HepG2 (cell line): ENCODE measurements at regions not wholly inside any gene's neighbourhood (a gene's known extent, or its start where the extent isn't known, plus 50 kb on each side); places are given as distances from the start of the nearest gene placed in this dataset.
A peak's percentile ranks its signal among the peaks of the same experiment; 100 is the strongest.

ENCODE experiments used
- ATAC-seq: fragments of 200-7000 bp; cut with Tn5 transposase; 3 replicates; pipeline ENCODE4 v1.9.1; 2020; ENCODE audit warnings: mild to moderate bottlenecking, moderate library complexity
- BruUV-seq: library from RNA; stranded (reverse); fragments of 400-500 nt; replicated peaks from 2 replicates; lab custom pipeline; 2021; lab: Mats Ljungman, UMichigan
- CTCF ChIA-PET: fragments of 300-600 bp; formaldehyde crosslinking; extraction: SDS; loops from one replicate; lab custom pipeline; 2021; ENCODE audit warnings: low total read pairs, inconsistent platforms, low intra/inter-chr PET ratio; lab: Yijun Ruan, JAX
- POLR2A ChIA-PET: fragments of 350-600 bp; sonication (Branson Sonifier 250); formaldehyde crosslinking; loops from one replicate; lab custom pipeline; 2020; ENCODE audit warnings: antibody characterized with exemption, inconsistent platforms; lab: Yijun Ruan, JAX
- DNase-seq: peaks from one replicate; pipeline ENCODE4 v3.0.0-alpha.2; 2015; ENCODE audit warnings: low spot score
- FAIRE-seq: peaks from 3 replicates; lab custom pipeline; 2011; peaks lifted over from hg19 to GRCh38; lab: Jason Lieb, UNC
- H2AFZ ChIP-seq: one replicate; pipeline ENCODE4 v1.6.1; 2011; ENCODE audit warnings: low read length, inconsistent platforms
- H3K27ac ChIP-seq: fragments of 300-600 bp; 3 replicates; pipeline ENCODE4 v1.8.0; 2011; ENCODE audit warnings: mixed run types, mild to moderate bottlenecking, mixed read lengths, low read length, inconsistent platforms; ENCODE audit not compliant: insufficient read depth; ENCODE audit errors: extremely low read length
- H3K27me3 ChIP-seq, 2 experiments: fragments of 200-600 bp in 1 of 2; 2 replicates in 1 of 2; 3 replicates in 1 of 2; pipeline versions ENCODE4 v1.6.0 to v1.8.0; 2011; ENCODE audit warnings: low read length in 2 of 2, mild to moderate bottlenecking in 2 of 2, moderate library complexity in 2 of 2, inconsistent platforms in 1 of 2; ENCODE audit not compliant: insufficient read depth in 2 of 2, control insufficient read depth in 1 of 2
- H3K36me3 ChIP-seq, 2 experiments: fragments of 200-600 bp in 1 of 2; replicated peaks in 1 of 2; 2 replicates in 1 of 2; 3 replicates in 1 of 2; pipeline versions ENCODE4 v1.5.1 to v1.8.0; 2011; ENCODE audit warnings: low read length in 2 of 2, inconsistent platforms in 1 of 2; ENCODE audit not compliant: insufficient read depth in 2 of 2, control insufficient read depth in 1 of 2
- H3K4me1 ChIP-seq: 2 replicates; pipeline ENCODE4 v1.5.1; 2012; ENCODE audit warnings: low read length, inconsistent platforms; ENCODE audit not compliant: insufficient read depth
- H3K4me2 ChIP-seq: 2 replicates; pipeline ENCODE4 v1.6.0; 2011; ENCODE audit warnings: low read depth, low read length, inconsistent platforms
- H3K4me3 ChIP-seq, 3 experiments: fragments of 200-600 bp in 1 of 3; sonication (generic), shearing (Covaris generic) in 1 of 3; replicated peaks in 1 of 3; 2 replicates each; pipeline ENCODE4 v1.5.1; 2011 to 2016; ENCODE audit warnings: low read length in 3 of 3, inconsistent platforms in 2 of 3, low read depth in 2 of 3, mild to moderate bottlenecking in 2 of 3, control low read depth in 1 of 3, mixed read lengths in 1 of 3; ENCODE audit not compliant: insufficient read depth in 1 of 3
- H3K79me2 ChIP-seq: one replicate; pipeline ENCODE4 v1.6.1; 2011; ENCODE audit warnings: low read length, inconsistent platforms; ENCODE audit not compliant: insufficient read depth
- H3K9ac ChIP-seq: 2 replicates; pipeline ENCODE4 v1.6.0; 2011; ENCODE audit warnings: mild to moderate bottlenecking, low read depth, low read length, inconsistent platforms; ENCODE audit not compliant: insufficient read depth
- H3K9me3 ChIP-seq: 2 replicates; pipeline ENCODE4 v1.5.1; 2012; ENCODE audit warnings: mild to moderate bottlenecking, low read length
- H4K20me1 ChIP-seq: 2 replicates; pipeline ENCODE4 v1.6.0; 2011; ENCODE audit warnings: inconsistent platforms, mild to moderate bottlenecking, low read length, moderate library complexity; ENCODE audit not compliant: insufficient read depth
- NFE2 ChIP-seq: sonication (generic); formaldehyde crosslinking; IDR thresholded peaks from 2 replicates; pipeline ENCODE4 v1.4.0; 2020; ENCODE audit warnings: missing genetic modification reagents
- NFIB ChIP-seq: sonication (generic); formaldehyde crosslinking; IDR thresholded peaks from 2 replicates; pipeline ENCODE4 v1.9.0; 2021; ENCODE audit warnings: missing genetic modification reagents, mild to moderate bottlenecking, borderline replicate concordance
- RFXANK ChIP-seq: IDR thresholded peaks from 2 replicates; pipeline ENCODE4 v1.6.1; 2016
- THAP11 ChIP-seq: IDR thresholded peaks from 2 replicates; pipeline ENCODE4 v1.6.1; 2016; ENCODE audit warnings: missing biosample characterization, missing genetic modification reagents
- ZNF143 ChIP-seq: sonication (generic); formaldehyde crosslinking; IDR thresholded peaks from 2 replicates; pipeline ENCODE4 v1.4.0; 2020; ENCODE audit warnings: missing genetic modification reagents
- ZNF205 ChIP-seq: IDR thresholded peaks from 2 replicates; pipeline ENCODE4 v1.6.1; 2018; ENCODE audit warnings: missing biosample characterization, missing genetic modification reagents
- ZNF468 ChIP-seq: sonication (generic); formaldehyde crosslinking; IDR thresholded peaks from 2 replicates; pipeline ENCODE4 v1.8.0; 2022; ENCODE audit warnings: mild to moderate bottlenecking, moderate library complexity, missing genetic modification reagents
- ZNF703 ChIP-seq: sonication (generic); formaldehyde crosslinking; IDR thresholded peaks from 2 replicates; pipeline ENCODE4 v1.5.1; 2020; ENCODE audit warnings: missing genetic modification reagents, mild to moderate bottlenecking, moderate library complexity, borderline replicate concordance
- ZNF790 ChIP-seq: sonication (generic); formaldehyde crosslinking; IDR thresholded peaks from 2 replicates; pipeline ENCODE4 v1.8.0; 2022; ENCODE audit warnings: missing genetic modification reagents, mild to moderate bottlenecking, borderline replicate concordance
- WGBS: methylation state at CpG from one replicate; pipeline ENCODE4 v1.1.6; 2017; ENCODE audit warnings: low lambda C conversion rate; 5-methylcytosine and 5-hydroxymethylcytosine counted together
- in situ Hi-C: cut with HindIII; loops from 2 replicates; pipeline ENCODE4 v1.10.0; 2017; ENCODE audit warnings: low pct_unique_long_range_greater_than_20kb; ENCODE audit not compliant: extremely low pct_ligation_motif_present
- intact Hi-C: fragments of 100-400 bp; cut with micrococcal nuclease; formaldehyde crosslinking; loops from one replicate; pipeline ENCODE4 v1.10.0; 2022; ENCODE audit not compliant: unreplicated experiment
- TF ChIP-seq, protein P1 (sequence below): sonication (generic); formaldehyde crosslinking; IDR thresholded peaks from 2 replicates; pipeline ENCODE4 v1.5.1; 2020; ENCODE audit warnings: missing genetic modification reagents, mild to moderate bottlenecking, borderline replicate concordance
- TF ChIP-seq, protein P2 (sequence below): sonication (generic); formaldehyde crosslinking; IDR thresholded peaks from 2 replicates; pipeline ENCODE4 v1.4.0; 2020; ENCODE audit warnings: missing genetic modification reagents, borderline replicate concordance
- TF ChIP-seq, protein P3 (sequence below): conservative IDR thresholded peaks from 2 replicates; pipeline ENCODE4 v1.6.1; 2018; ENCODE audit warnings: missing genetic modification reagents

DNA sequence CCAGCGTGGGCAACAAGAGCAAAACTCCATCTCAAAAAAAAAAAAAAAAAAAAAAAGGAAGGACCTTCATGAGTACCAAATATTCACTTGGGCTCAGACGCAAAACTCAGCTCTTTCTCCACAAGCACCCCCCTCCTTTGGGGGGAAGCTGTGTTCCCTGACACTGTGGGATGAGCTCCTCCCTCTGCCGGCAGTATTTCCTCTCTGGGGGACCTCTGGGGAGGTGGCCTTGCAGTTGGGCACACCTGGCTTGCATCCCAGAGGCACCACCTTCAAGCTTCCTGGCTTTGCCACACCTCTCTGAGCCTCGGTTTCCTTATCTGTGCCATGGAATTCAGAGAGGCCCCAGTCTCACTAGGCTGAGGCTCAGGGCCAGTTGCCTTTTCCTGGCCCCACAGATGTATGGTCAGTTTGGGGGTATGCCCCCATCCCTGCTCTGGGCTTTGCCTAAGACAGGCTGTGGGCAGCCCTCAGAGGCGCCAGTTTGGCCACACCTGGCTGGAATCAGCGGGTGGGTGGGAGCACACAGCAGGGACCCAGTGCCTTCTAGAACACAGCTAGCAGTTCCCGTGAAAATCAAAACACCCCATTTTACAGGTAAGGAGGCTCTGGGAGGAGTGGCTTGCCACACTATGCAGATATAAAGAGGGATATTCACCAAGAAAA, 157.5 kb upstream of the IER5L start:
- WGBS = 92% methylated on average over 7 of the region's 7 CpGs
- FAIRE-seq (no peak), DNase-seq (no peak), ATAC-seq (no peak)
- no peak overlapping the region for H3K27ac ChIP-seq
- no peaks in the 10 kb centered on the region for H3K27me3 ChIP-seq
- H2AFZ ChIP-seq = no peak overlapping the region
- in situ Hi-C loops (loop anchor here (10.0 kb wide), 1 partner anchor 279 kb away; no protein-coding TSS in a partner anchor), intact Hi-C loops (no loop called here)
- ChIA-PET POLR2A (interaction anchor here (0.7 to 5.5 kb wide), 11 partner anchors 8 to 261 kb away, joined by 3 to 76 read pairs (median 13); partner anchors contain the start of gene IER5L), CTCF (no interaction called here)
- H3K4me1 ChIP-seq = peaks cover 70% of the 10 kb centered on the region
- H3K9me3 ChIP-seq = peaks cover 8% of the 10 kb centered on the region
- BruUV-seq = no TSS peak
- peak overlapping the region; percentile 28 for H3K9ac ChIP-seq
- no peaks in the 10 kb centered on the region for H4K20me1 ChIP-seq
- H3K36me3 ChIP-seq = no peaks in the 10 kb centered on the region
- TF ChIP-seq, protein P1, sequence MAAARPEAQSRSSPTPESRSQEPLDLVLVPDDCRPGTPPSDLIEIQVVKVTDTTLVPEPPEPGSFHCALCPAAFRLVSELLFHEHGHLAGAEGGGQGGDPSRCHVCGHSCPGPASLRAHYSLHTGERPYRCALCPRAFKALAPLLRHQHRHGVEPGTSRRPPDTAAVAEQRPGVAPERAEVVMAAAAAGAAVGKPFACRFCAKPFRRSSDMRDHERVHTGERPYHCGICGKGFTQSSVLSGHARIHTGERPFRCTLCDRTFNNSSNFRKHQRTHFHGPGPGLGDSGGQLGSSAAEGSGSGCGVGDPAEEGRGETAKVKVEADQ (CRISPR knock-in tag) = no peak
- TF ChIP-seq ZNF703 = 0 out of 2 replicates have a peak, but pooled peaks have one; percentile 11
- TF ChIP-seq THAP11 (CRISPR knock-in tag) = no peak
- no peak overlapping the region for H3K4me3 ChIP-seq
- no peaks in the 10 kb centered on the region for H3K79me2 ChIP-seq
- peak overlapping the region; percentile 92; the same call in 1 of the 2 replicates for H3K4me2 ChIP-seq

DNA sequence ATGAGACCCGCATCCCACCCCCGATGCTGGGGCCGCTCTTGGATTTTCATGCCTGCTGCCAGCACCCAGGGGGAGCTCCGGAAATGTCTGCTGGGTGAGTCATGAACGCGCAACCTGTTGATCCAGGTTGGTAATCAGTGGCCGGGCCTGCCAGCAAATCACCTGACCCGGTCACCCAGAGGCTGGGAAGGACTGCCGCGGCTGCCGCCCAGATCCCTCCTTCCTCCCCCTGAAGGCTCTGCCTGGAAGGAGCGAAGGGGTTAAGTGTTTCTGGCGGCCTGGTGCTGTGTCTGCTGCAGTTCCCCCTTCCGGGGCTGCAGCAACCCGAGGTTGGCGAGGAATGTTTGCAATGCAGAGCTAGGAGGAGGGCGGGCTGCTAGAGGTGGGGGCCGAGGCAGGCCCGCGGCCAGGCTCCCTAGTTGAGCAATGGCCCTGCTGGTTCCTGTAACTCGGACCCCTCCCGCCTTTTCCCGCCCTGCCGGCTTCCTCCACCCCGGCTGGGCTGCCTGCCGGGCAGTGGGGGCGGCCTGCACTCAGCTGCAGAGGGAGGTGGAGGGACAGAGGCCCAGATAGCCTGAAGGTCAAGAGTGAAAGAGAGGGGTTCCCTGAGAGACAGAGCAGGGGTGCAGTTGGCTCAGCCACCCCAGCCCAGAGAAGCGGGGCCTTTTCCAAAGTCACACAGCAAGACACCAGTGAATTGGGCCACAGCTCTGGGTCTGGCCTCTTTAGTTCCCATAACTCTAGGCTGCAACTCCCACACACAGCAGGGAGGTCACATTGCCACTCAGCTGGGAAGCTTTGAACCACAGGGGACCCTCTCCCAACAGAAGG, 156.3 kb upstream of the IER5L start:
- peak; percentile 94 for DNase-seq
- H3K27me3 ChIP-seq = no peaks in the 10 kb centered on the region
- WGBS = 5% methylated on average over 10 of the region's 28 CpGs
- H3K4me3 ChIP-seq = peak overlapping the region in 2 of 3 experiments; percentile 30 to 65; a peak in 4 of 6 replicates
- ATAC-seq = peak; percentile 93
- peak; percentile 91 for FAIRE-seq
- H3K36me3 ChIP-seq = no peaks in the 10 kb centered on the region
- ChIA-PET CTCF (no interaction called here), POLR2A (interaction anchor here (0.7 to 5.5 kb wide), 26 partner anchors 9 to 292 kb away, joined by 3 to 76 read pairs (median 4); partner anchors contain the start of genes IER5L and NTMT1)
- H3K4me1 ChIP-seq = peaks cover 58% of the 10 kb centered on the region
- TSS peak; percentile 86 for BruUV-seq
- H3K27ac ChIP-seq = peak overlapping the region; percentile 93
- peaks cover 8% of the 10 kb centered on the region for H3K9me3 ChIP-seq
- intact Hi-C loops (loop anchor here (1.0 to 5.0 kb wide), 2 partner anchors 16 to 153 kb away; no protein-coding TSS in a partner anchor), in situ Hi-C loops (loop anchor here (10.0 kb wide), 1 partner anchor 280 kb away; no protein-coding TSS in a partner anchor)
- H3K9ac ChIP-seq = peak overlapping the region; percentile 88
- no peaks in the 10 kb centered on the region for H4K20me1 ChIP-seq
- H3K4me2 ChIP-seq = peak overlapping the region; percentile 92
- no peaks in the 10 kb centered on the region for H3K79me2 ChIP-seq
- no peak overlapping the region for H2AFZ ChIP-seq
- TF ChIP-seq, protein P2, sequence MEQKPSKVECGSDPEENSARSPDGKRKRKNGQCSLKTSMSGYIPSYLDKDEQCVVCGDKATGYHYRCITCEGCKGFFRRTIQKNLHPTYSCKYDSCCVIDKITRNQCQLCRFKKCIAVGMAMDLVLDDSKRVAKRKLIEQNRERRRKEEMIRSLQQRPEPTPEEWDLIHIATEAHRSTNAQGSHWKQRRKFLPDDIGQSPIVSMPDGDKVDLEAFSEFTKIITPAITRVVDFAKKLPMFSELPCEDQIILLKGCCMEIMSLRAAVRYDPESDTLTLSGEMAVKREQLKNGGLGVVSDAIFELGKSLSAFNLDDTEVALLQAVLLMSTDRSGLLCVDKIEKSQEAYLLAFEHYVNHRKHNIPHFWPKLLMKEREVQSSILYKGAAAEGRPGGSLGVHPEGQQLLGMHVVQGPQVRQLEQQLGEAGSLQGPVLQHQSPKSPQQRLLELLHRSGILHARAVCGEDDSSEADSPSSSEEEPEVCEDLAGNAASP (CRISPR knock-in tag) = peak; percentile 86
- TF ChIP-seq RFXANK (CRISPR knock-in tag) (0 out of 2 replicates have a peak, but pooled peaks have one; percentile 30), ZNF790 (CRISPR knock-in tag) (no peak; the same call in 1 of the 2 replicates), ZNF143 (CRISPR knock-in tag) (peak; percentile 59; the same call in 1 of the 2 replicates), ZNF468 (CRISPR knock-in tag) (no peak), NFE2 (no peak), NFIB (CRISPR knock-in tag) (no peak), ZNF205 (peak; percentile 84; the same call in 1 of the 2 replicates)
- TF ChIP-seq, protein P3, sequence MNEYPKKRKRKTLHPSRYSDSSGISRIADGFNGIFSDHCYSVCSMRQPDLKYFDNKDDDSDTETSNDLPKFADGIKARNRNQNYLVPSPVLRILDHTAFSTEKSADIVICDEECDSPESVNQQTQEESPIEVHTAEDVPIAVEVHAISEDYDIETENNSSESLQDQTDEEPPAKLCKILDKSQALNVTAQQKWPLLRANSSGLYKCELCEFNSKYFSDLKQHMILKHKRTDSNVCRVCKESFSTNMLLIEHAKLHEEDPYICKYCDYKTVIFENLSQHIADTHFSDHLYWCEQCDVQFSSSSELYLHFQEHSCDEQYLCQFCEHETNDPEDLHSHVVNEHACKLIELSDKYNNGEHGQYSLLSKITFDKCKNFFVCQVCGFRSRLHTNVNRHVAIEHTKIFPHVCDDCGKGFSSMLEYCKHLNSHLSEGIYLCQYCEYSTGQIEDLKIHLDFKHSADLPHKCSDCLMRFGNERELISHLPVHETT (CRISPR knock-in tag) = peak; percentile 81; the same call in 1 of the 2 replicates
